GM12878 (cell line): ENCODE measurements at regions not wholly inside any gene's neighbourhood (a gene's known extent, or its start where the extent isn't known, plus 50 kb on each side); places are given as distances from the start of the nearest gene placed in this dataset.

Experiments used
- POLR2A ChIP-seq: IDR thresholded peaks from 2 replicates; pipeline ENCODE4 v1.6.1; 2011; ENCODE audit warnings: low read depth, mild to moderate bottlenecking, low read length
- RFX5 ChIP-seq: IDR thresholded peaks from 2 replicates; pipeline ENCODE4 v1.6.1; 2011; ENCODE audit warnings: low read depth, low read length, improper control_type of control experiment
- TCF12 ChIP-seq: IDR thresholded peaks from 2 replicates; pipeline ENCODE4 v1.6.1; 2011; ENCODE audit warnings: low read depth, mild to moderate bottlenecking, low read length
- TF ChIP-seq, protein P1 (sequence below): IDR thresholded peaks from 2 replicates; pipeline ENCODE4 v1.6.1; 2012; ENCODE audit warnings: low read length, inconsistent platforms
- TF ChIP-seq, protein P2 (sequence below), 3 experiments: IDR thresholded peaks in 2 of 3; conservative IDR thresholded peaks in 1 of 3; 2 replicates each; pipeline ENCODE4 v1.5.1; 2011; ENCODE audit warnings: low read depth in 3 of 3, low read length in 3 of 3, mild to moderate bottlenecking in 3 of 3, control low read depth in 2 of 3, moderate library complexity in 2 of 3, inconsistent platforms in 1 of 3, mixed read lengths in 1 of 3; ENCODE audit not compliant: control insufficient read depth in 2 of 3, insufficient read depth in 1 of 3; ENCODE audit errors: extremely low read depth in 1 of 3

DNA sequence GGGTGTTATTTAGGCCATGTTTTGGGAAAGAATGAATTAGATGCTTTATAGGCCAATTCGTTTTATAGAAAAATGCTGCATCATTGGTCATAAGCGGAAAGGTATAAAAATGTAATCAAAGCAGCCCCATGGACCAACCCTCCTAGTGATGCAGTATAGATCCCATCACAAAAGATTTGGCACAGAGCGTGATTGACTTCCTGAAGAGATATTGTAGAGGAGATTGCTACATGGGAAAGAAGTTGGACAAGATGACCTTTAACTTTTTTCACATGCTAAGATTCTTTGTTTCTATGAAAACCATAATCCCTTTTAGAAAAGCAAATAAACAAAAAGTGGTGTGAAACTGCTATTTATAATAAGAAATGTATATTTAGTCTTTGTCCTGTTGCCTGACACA is 136.5 kb upstream of the FNDC3A start:
- no peak for TF ChIP-seq POLR2A
- no peak for TF ChIP-seq TCF12
- TF ChIP-seq, protein P1, sequence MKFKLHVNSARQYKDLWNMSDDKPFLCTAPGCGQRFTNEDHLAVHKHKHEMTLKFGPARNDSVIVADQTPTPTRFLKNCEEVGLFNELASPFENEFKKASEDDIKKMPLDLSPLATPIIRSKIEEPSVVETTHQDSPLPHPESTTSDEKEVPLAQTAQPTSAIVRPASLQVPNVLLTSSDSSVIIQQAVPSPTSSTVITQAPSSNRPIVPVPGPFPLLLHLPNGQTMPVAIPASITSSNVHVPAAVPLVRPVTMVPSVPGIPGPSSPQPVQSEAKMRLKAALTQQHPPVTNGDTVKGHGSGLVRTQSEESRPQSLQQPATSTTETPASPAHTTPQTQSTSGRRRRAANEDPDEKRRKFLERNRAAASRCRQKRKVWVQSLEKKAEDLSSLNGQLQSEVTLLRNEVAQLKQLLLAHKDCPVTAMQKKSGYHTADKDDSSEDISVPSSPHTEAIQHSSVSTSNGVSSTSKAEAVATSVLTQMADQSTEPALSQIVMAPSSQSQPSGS, result no peak
- TF ChIP-seq, protein P2, sequence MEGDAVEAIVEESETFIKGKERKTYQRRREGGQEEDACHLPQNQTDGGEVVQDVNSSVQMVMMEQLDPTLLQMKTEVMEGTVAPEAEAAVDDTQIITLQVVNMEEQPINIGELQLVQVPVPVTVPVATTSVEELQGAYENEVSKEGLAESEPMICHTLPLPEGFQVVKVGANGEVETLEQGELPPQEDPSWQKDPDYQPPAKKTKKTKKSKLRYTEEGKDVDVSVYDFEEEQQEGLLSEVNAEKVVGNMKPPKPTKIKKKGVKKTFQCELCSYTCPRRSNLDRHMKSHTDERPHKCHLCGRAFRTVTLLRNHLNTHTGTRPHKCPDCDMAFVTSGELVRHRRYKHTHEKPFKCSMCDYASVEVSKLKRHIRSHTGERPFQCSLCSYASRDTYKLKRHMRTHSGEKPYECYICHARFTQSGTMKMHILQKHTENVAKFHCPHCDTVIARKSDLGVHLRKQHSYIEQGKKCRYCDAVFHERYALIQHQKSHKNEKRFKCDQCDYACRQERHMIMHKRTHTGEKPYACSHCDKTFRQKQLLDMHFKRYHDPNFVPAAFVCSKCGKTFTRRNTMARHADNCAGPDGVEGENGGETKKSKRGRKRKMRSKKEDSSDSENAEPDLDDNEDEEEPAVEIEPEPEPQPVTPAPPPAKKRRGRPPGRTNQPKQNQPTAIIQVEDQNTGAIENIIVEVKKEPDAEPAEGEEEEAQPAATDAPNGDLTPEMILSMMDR (IDR thresholded peaks at IDR 0.05 in 2 of 3, conservative IDR thresholded peaks at IDR 0.05 in 1 of 3; ENCODE audit: control insufficient read depth in 2 of 3, extremely low read depth in 1 of 3, insufficient read depth in 1 of 3, low read depth in 3 of 3, low read length in 3 of 3), result no peak
- no peak for TF ChIP-seq RFX5
